ENCODE measurements at regions not wholly inside any gene's neighbourhood (a gene's known extent, or its start where the extent isn't known, plus 50 kb on each side); places are given as distances from the start of the nearest gene placed in this dataset.

DNA sequence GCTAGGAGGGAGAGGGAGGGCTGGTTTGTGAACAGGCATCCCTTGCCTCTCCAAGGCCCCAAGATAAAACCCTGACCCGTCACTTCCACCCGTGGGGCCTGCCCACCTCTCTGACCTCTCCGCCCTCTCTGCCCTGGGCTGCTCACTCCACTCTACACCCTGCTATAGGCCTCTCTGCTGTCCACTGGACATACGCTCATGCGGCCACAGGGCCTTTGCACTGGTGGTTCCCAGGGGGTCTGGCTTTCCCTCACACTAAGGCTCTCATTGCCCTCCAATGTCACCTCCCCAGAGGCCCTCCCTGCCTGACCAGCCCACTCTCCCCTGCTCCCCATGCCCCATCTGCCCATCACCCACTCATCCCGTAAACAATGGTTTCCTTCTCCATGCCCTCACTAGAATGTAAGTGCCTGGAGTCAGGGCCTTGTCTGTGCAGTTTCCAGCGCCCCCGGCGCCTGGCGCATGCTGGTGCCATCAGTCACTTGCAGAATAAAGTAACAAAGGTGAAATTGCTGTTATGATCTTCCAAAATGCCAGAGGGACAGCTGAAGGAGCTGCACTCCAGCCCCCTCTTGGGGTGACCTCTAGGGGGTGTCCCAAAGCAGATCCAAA, 73.6 kb downstream of the RFLNA start:
- TF ChIP-seq, protein P1, sequence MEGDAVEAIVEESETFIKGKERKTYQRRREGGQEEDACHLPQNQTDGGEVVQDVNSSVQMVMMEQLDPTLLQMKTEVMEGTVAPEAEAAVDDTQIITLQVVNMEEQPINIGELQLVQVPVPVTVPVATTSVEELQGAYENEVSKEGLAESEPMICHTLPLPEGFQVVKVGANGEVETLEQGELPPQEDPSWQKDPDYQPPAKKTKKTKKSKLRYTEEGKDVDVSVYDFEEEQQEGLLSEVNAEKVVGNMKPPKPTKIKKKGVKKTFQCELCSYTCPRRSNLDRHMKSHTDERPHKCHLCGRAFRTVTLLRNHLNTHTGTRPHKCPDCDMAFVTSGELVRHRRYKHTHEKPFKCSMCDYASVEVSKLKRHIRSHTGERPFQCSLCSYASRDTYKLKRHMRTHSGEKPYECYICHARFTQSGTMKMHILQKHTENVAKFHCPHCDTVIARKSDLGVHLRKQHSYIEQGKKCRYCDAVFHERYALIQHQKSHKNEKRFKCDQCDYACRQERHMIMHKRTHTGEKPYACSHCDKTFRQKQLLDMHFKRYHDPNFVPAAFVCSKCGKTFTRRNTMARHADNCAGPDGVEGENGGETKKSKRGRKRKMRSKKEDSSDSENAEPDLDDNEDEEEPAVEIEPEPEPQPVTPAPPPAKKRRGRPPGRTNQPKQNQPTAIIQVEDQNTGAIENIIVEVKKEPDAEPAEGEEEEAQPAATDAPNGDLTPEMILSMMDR (IDR thresholded peaks at IDR 0.05; ENCODE audit: control insufficient read depth, extremely low read depth, insufficient read depth), result 0 out of 2 replicates have a peak, but pooled peaks have one; percentile 15
- DNase-seq (ENCODE audit: low read depth), result no peak
- no peak overlapping the region for H3K4me3 ChIP-seq (ENCODE audit: low read depth, low read length)

DNA sequence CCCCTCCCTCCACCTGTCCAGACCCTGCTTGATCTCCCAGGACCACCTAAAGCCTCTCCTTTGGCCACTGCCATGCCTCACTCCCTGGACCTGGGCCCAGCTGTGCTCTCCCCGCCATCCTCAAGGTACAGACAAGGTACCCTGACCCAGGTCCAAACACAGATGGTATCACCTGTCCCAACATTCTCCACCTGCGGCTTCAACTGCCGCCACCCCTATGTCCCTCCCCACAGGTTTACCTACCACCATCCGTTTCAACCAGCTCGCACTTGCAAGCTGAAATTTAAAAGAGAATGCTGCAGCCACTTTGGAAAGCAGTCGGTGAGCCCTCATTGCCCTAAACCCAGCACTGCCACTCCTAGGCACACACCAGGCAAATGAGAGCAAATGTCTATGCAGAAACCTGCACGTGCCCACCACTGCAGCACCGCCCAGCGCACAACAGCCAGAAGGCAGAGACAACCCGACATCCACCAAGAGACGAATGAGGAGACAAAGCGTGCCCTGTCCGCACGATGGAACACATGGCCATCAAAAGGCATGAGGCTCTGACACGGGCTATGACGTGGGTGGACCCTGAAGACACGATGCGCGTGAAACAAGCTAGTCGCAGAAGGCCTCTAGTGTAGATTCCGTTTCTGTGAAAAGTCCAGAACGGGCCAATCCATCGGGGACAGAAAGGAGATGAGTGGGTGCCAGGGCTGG, 71.0 kb downstream of the RFLNA start:
- no peak overlapping the region for H3K4me3 ChIP-seq (ENCODE audit: low read depth, low read length)
- DNase-seq (ENCODE audit: low read depth), result no peak
- TF ChIP-seq, protein P1 (IDR thresholded peaks at IDR 0.05; ENCODE audit: control insufficient read depth, extremely low read depth, insufficient read depth), result no peak

All from LNCaP clone FGC (cell line).